ENCODE measurements at regions not wholly inside any gene's neighbourhood (a gene's known extent, or its start where the extent isn't known, plus 50 kb on each side); places are given as distances from the start of the nearest gene placed in this dataset.

GRCh38 chr14:41130274-41130673 lies 476.4 kb upstream of the LRFN5 start:
- TF ChIP-seq ZNF274 (IDR thresholded peaks at IDR 0.05; ENCODE audit: low read depth, low read length) (no peak), SUZ12 (IDR thresholded peaks at IDR 0.05; ENCODE audit: extremely low read depth, insufficient read depth, insufficient read length) (no peak)
